BE2C (cell line): ENCODE measurements at regions not wholly inside any gene's neighbourhood (a gene's known extent, or its start where the extent isn't known, plus 50 kb on each side); places are given as distances from the start of the nearest gene placed in this dataset.

Experiments used
- DNase-seq: peaks from one replicate; pipeline ENCODE4 v3.0.0-alpha.2; 2020
- H3K27me3 ChIP-seq: fragments of 250-450 bp; sonication (Bioruptor Pico); 2 replicates; pipeline ENCODE4 v1.5.1; 2020; ENCODE audit warnings: mild to moderate bottlenecking
- H3K36me3 ChIP-seq: fragments of 250-450 bp; sonication (Bioruptor Pico); 2 replicates; pipeline ENCODE4 v1.5.1; 2020; ENCODE audit warnings: mild to moderate bottlenecking
- H3K4me1 ChIP-seq: fragments of 250-450 bp; sonication (Bioruptor Pico); 2 replicates; pipeline ENCODE4 v1.5.1; 2020
- H3K4me3 ChIP-seq: 2 replicates; pipeline ENCODE4 v1.5.1; 2011; ENCODE audit warnings: low read depth, low read length
- H3K9me3 ChIP-seq: fragments of 250-450 bp; sonication (Bioruptor Pico); 2 replicates; pipeline ENCODE4 v1.5.1; 2020
- TF ChIP-seq, protein P1 (sequence below): IDR thresholded peaks from 2 replicates; pipeline ENCODE4 v1.5.1; 2012; ENCODE audit warnings: mild to moderate bottlenecking, low read depth, low read length

DNA sequence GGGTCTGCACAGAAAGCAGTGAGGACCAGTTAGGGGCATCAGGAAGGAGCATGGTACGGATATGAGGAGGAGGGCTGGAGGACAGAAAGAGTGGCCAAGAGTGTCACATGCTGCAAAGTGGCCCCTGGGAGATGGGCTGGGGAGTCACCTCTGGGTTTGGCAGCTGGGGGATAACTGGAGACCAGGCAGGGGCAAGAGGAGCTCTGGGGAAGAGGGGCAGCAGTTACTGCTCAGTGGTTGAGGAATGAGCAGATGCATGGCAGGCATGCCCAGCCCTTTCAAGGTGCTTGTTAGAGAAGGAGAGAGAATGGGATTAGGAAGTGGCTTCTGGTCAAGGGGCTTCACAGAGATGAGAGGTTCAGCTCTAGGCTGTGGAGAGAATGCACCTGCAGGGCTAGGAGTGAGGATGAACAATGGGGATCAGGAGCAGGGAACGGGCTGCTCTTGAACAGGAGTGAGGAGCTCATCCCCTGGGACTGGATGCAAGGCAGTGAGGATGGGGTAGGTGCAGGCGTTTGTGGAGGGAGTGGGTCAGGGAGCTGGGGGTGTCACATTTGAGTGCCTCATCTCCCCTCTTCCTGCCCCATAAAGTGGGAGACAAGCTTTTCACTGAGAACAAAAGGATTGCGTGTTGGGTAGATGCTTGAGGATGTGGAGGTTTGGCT, 127.5 kb downstream of the PAPOLA start:
- DNase-seq = no peak
- Histone ChIP-seq H3K4me3 (no peak overlapping the region), H3K27me3 (no peaks in the 10 kb centered on the region), H3K36me3 (no peaks in the 10 kb centered on the region), H3K9me3 (no peaks in the 10 kb centered on the region), H3K4me1 (no peaks in the 10 kb centered on the region)
- TF ChIP-seq, protein P1, sequence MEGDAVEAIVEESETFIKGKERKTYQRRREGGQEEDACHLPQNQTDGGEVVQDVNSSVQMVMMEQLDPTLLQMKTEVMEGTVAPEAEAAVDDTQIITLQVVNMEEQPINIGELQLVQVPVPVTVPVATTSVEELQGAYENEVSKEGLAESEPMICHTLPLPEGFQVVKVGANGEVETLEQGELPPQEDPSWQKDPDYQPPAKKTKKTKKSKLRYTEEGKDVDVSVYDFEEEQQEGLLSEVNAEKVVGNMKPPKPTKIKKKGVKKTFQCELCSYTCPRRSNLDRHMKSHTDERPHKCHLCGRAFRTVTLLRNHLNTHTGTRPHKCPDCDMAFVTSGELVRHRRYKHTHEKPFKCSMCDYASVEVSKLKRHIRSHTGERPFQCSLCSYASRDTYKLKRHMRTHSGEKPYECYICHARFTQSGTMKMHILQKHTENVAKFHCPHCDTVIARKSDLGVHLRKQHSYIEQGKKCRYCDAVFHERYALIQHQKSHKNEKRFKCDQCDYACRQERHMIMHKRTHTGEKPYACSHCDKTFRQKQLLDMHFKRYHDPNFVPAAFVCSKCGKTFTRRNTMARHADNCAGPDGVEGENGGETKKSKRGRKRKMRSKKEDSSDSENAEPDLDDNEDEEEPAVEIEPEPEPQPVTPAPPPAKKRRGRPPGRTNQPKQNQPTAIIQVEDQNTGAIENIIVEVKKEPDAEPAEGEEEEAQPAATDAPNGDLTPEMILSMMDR = no peak

DNA sequence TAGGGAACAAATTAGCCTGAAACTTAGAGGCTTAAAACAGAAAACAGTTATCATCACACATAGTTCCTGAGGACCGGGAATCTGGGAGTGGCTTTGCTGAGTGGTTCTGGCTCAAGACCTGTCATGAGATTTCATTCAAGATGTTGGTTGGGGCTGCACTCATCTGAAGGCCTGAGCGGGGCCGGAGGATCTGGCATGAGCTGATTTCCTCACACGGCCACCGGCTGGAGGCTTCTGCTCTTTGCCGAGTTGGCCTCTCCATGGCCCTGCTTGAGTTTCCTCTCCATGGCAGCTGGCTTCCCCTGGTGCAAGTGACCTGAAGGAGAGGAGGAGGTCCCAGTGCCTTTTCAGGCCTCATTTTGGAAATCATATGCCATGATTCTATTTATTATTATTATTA, 128.1 kb downstream of the PAPOLA start:
- TF ChIP-seq, protein P1 = no peak
- Histone ChIP-seq H3K9me3 (no peaks in the 10 kb centered on the region), H3K36me3 (no peaks in the 10 kb centered on the region), H3K4me1 (no peaks in the 10 kb centered on the region), H3K27me3 (no peaks in the 10 kb centered on the region), H3K4me3 (no peak overlapping the region)
- DNase-seq = no peak

DNA sequence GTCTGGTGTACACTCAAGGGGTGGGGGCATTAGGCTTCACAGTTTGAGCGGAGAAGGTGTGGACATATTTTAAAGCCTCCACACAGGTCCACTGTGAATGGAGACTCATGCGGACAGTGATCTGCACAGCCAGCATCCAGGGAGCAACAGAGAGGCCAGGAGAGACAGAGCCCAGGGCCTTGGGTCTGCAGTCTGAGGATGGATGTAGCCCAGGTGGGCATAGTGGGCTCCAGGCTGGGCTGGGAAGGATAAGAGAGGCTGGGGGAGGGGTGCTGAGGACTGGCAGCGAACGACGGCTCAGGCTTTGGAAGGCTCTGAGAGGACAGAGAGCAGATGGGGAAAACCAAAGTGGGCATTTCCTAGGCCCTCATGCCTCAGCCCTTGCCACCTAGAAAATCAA, 128.8 kb downstream of the PAPOLA start:
- TF ChIP-seq, protein P1 = no peak
- Histone ChIP-seq H3K36me3 (no peaks in the 10 kb centered on the region), H3K4me3 (no peak overlapping the region), H3K4me1 (no peaks in the 10 kb centered on the region), H3K27me3 (no peaks in the 10 kb centered on the region), H3K9me3 (no peaks in the 10 kb centered on the region)
- DNase-seq = no peak

- H3K27me3 ChIP-seq = no peaks in the 10 kb centered on the region
- no peak overlapping the region for H3K4me3 ChIP-seq
- H3K36me3 ChIP-seq = no peaks in the 10 kb centered on the region
- no peaks in the 10 kb centered on the region for H3K4me1 ChIP-seq
- peak; percentile 42 for DNase-seq
- TF ChIP-seq, protein P1 = no peak
- no peaks in the 10 kb centered on the region for H3K9me3 ChIP-seq
These were observed 129.6 kb downstream of the PAPOLA start for GRCh38 chr14:96631621-96632362.

- TF ChIP-seq, protein P1 = no peak
- Histone ChIP-seq H3K4me3 (no peak overlapping the region), H3K27me3 (no peaks in the 10 kb centered on the region), H3K9me3 (no peaks in the 10 kb centered on the region), H3K36me3 (no peaks in the 10 kb centered on the region), H3K4me1 (no peaks in the 10 kb centered on the region)
- no peak for DNase-seq
These were observed 130.2 kb downstream of the PAPOLA start for GRCh38 chr14:96632363-96632758.

DNA sequence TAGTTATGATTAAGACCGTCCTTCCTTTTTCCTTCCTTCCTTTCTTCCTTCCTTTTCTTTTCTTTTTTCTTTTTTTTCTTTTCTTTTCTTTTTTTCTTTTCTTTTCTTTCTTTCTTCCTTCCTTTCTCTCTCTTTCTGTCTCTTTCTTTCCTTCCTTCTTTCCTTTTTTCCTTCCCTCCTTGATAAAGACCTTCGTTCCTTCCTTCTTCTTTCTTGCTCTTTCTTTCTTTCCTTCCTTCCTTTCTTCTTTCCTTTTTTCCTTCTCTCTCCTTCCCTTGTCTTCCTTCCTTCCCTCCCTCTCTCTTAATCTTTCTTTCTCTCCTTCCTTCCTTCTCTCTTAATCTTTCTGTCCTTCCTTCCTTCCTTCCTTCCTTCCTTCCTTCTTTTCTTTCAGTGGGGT, 130.9 kb downstream of the PAPOLA start:
- Histone ChIP-seq H3K27me3 (no peaks in the 10 kb centered on the region), H3K9me3 (no peaks in the 10 kb centered on the region), H3K4me1 (no peaks in the 10 kb centered on the region), H3K36me3 (no peaks in the 10 kb centered on the region), H3K4me3 (no peak overlapping the region)
- TF ChIP-seq, protein P1 = no peak
- DNase-seq = no peak
